ENCODE measurements at regions not wholly inside any gene's neighbourhood (a gene's known extent, or its start where the extent isn't known, plus 50 kb on each side); places are given as distances from the start of the nearest gene placed in this dataset.

GRCh38 chr4:154954117-154954516 lies 173.0 kb downstream of the RBM46 start:
- Histone ChIP-seq H3K79me2 (ENCODE audit: insufficient read depth, low read depth) (no peaks in the 10 kb centered on the region), H2AFZ (ENCODE audit: low read depth) (no peak overlapping the region), H3K4me1 (ENCODE audit: low read depth, poor library complexity, severe bottlenecking) (no peaks in the 10 kb centered on the region), H3K4me2 (no peak overlapping the region), H3K9ac (no peak overlapping the region), H4K20me1 (ENCODE audit: insufficient read depth) (no peaks in the 10 kb centered on the region; the same call in 1 of the 2 replicates), H3K4me3 (IDR thresholded peaks at IDR 0.05; ENCODE audit: insufficient read depth, low read depth, low read length) (no peak overlapping the region), H3K36me3 (ENCODE audit: insufficient read depth) (no peaks in the 10 kb centered on the region), H3K27me3 (ENCODE audit: insufficient read depth, low read depth) (no peaks in the 10 kb centered on the region), H3K27ac (no peak overlapping the region)
- no peak for TF ChIP-seq CTCF (conservative IDR thresholded peaks at IDR 0.05; ENCODE audit: low read depth, low read length)

GRCh38 chr4:154958121-154958520 lies 177.0 kb downstream of the RBM46 start:
- no peak overlapping the region for H2AFZ ChIP-seq (ENCODE audit: low read depth)
- H3K27ac ChIP-seq = no peak overlapping the region
- H3K4me1 ChIP-seq (ENCODE audit: low read depth, poor library complexity, severe bottlenecking) = no peaks in the 10 kb centered on the region
- H3K4me2 ChIP-seq = no peak overlapping the region
- no peak overlapping the region for H3K4me3 ChIP-seq (IDR thresholded peaks at IDR 0.05; ENCODE audit: insufficient read depth, low read depth, low read length)
- H3K36me3 ChIP-seq (ENCODE audit: insufficient read depth) = no peaks in the 10 kb centered on the region
- H3K27me3 ChIP-seq (ENCODE audit: insufficient read depth, low read depth) = no peaks in the 10 kb centered on the region
- H4K20me1 ChIP-seq (ENCODE audit: insufficient read depth) = no peaks in the 10 kb centered on the region; the same call in 1 of the 2 replicates
- no peak overlapping the region for H3K9ac ChIP-seq
- no peak for TF ChIP-seq CTCF (conservative IDR thresholded peaks at IDR 0.05; ENCODE audit: low read depth, low read length)
- no peaks in the 10 kb centered on the region for H3K79me2 ChIP-seq (ENCODE audit: insufficient read depth, low read depth)

- Histone ChIP-seq H3K4me1 (ENCODE audit: low read depth, poor library complexity, severe bottlenecking) (no peaks in the 10 kb centered on the region), H3K36me3 (ENCODE audit: insufficient read depth) (no peaks in the 10 kb centered on the region), H3K27me3 (ENCODE audit: insufficient read depth, low read depth) (no peaks in the 10 kb centered on the region), H3K27ac (no peak overlapping the region), H3K9ac (no peak overlapping the region), H3K4me2 (no peak overlapping the region), H2AFZ (ENCODE audit: low read depth) (no peak overlapping the region), H3K4me3 (IDR thresholded peaks at IDR 0.05; ENCODE audit: insufficient read depth, low read depth, low read length) (no peak overlapping the region), H4K20me1 (ENCODE audit: insufficient read depth) (no peaks in the 10 kb centered on the region; the same call in 1 of the 2 replicates), H3K79me2 (ENCODE audit: insufficient read depth, low read depth) (no peaks in the 10 kb centered on the region)
- no peak for TF ChIP-seq CTCF (conservative IDR thresholded peaks at IDR 0.05; ENCODE audit: low read depth, low read length)
Measured at GRCh38 chr4:154958621-154959358, 177.7 kb downstream of the RBM46 start.

- no peaks in the 10 kb centered on the region for H3K36me3 ChIP-seq (ENCODE audit: insufficient read depth)
- H3K4me2 ChIP-seq = no peak overlapping the region
- H4K20me1 ChIP-seq (ENCODE audit: insufficient read depth) = no peaks in the 10 kb centered on the region; the same call in 1 of the 2 replicates
- no peaks in the 10 kb centered on the region for H3K27me3 ChIP-seq (ENCODE audit: insufficient read depth, low read depth)
- H3K79me2 ChIP-seq (ENCODE audit: insufficient read depth, low read depth) = no peaks in the 10 kb centered on the region
- TF ChIP-seq CTCF (conservative IDR thresholded peaks at IDR 0.05; ENCODE audit: low read depth, low read length) = no peak
- no peaks in the 10 kb centered on the region for H3K4me1 ChIP-seq (ENCODE audit: low read depth, poor library complexity, severe bottlenecking)
- no peak overlapping the region for H2AFZ ChIP-seq (ENCODE audit: low read depth)
- no peak overlapping the region for H3K9ac ChIP-seq
- no peak overlapping the region for H3K4me3 ChIP-seq (IDR thresholded peaks at IDR 0.05; ENCODE audit: insufficient read depth, low read depth, low read length)
- no peak overlapping the region for H3K27ac ChIP-seq
Measured at GRCh38 chr4:154959756-154960155, 178.7 kb downstream of the RBM46 start.
